Sigmoid colon (tissue), 4 donors: ENCODE measurements at regions not wholly inside any gene's neighbourhood (a gene's known extent, or its start where the extent isn't known, plus 50 kb on each side); places are given as distances from the start of the nearest gene placed in this dataset.
"Not testable (repeated sequence)": the region's sequence is repeated elsewhere in the genome, so short reads cannot be mapped to it uniquely, and the experiment has no call there.

Source experiments
- EP300 ChIP-seq, 4 donors: sonication (generic); formaldehyde crosslinking; IDR thresholded peaks; one replicate each; pipeline ENCODE4 v1.6.1; 2017; ENCODE audit warnings: antibody characterized with exemption in 4 of 4
- POLR2A ChIP-seq, 2 donors: fragments of 450-650 bp; IDR thresholded peaks; one replicate each; pipeline ENCODE4 v1.6.1; 2016; ENCODE audit warnings: antibody characterized with exemption in 2 of 2, mild to moderate bottlenecking in 2 of 2, moderate library complexity in 2 of 2
- POLR2AphosphoS5 ChIP-seq, 4 donors: sonication (generic); formaldehyde crosslinking; IDR thresholded peaks; one replicate each; pipeline ENCODE4 v1.6.1; 2017; ENCODE audit warnings: antibody characterized with exemption in 4 of 4
- TF ChIP-seq, protein P1 (sequence below), 4 experiments: fragments of 450-650 bp in 3 of 4; fragments of 200-600 bp in 1 of 4; IDR thresholded peaks; one replicate each; pipeline ENCODE4 v1.5.1; 2016 to 2019; ENCODE audit warnings: antibody characterized with exemption in 4 of 4, mild to moderate bottlenecking in 3 of 4, moderate library complexity in 2 of 4

GRCh38 chr1:99444211-99444927, 180.1 kb downstream of the PLPPR4 start:
- TF ChIP-seq, protein P1, sequence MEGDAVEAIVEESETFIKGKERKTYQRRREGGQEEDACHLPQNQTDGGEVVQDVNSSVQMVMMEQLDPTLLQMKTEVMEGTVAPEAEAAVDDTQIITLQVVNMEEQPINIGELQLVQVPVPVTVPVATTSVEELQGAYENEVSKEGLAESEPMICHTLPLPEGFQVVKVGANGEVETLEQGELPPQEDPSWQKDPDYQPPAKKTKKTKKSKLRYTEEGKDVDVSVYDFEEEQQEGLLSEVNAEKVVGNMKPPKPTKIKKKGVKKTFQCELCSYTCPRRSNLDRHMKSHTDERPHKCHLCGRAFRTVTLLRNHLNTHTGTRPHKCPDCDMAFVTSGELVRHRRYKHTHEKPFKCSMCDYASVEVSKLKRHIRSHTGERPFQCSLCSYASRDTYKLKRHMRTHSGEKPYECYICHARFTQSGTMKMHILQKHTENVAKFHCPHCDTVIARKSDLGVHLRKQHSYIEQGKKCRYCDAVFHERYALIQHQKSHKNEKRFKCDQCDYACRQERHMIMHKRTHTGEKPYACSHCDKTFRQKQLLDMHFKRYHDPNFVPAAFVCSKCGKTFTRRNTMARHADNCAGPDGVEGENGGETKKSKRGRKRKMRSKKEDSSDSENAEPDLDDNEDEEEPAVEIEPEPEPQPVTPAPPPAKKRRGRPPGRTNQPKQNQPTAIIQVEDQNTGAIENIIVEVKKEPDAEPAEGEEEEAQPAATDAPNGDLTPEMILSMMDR (IDR thresholded peaks at IDR 0.05) = not testable (repeated sequence)
- TF ChIP-seq POLR2A, POLR2AphosphoS5, EP300 (IDR thresholded peaks at IDR 0.05): not testable (repeated sequence)
